ENCODE measurements at regions not wholly inside any gene's neighbourhood (a gene's known extent, or its start where the extent isn't known, plus 50 kb on each side); places are given as distances from the start of the nearest gene placed in this dataset.

- TF ChIP-seq PATZ1 (CRISPR knock-in tag; IDR thresholded peaks at IDR 0.05; ENCODE audit: borderline replicate concordance) = no peak
- TF ChIP-seq POU6F1 (CRISPR knock-in tag; IDR thresholded peaks at IDR 0.05; ENCODE audit: borderline replicate concordance, low read depth) = no peak
- no peak for TF ChIP-seq ARNTL (CRISPR knock-in tag; IDR thresholded peaks at IDR 0.05; ENCODE audit: borderline replicate concordance, low read depth)
Observed at GRCh38 chr5:97750576-97750975, 567.5 kb upstream of the RIOK2 start.
